A673 (cell line): ENCODE measurements at regions not wholly inside any gene's neighbourhood (a gene's known extent, or its start where the extent isn't known, plus 50 kb on each side); places are given as distances from the start of the nearest gene placed in this dataset.

Experiments used
- BruUV-seq: library from RNA; stranded (reverse); fragments of 400-500 nt; replicated peaks from 2 replicates; lab custom pipeline; 2021; lab: Mats Ljungman, UMichigan
- CTCF ChIA-PET: fragments of 300-600 bp; sonication (Branson Sonifier 250); formaldehyde crosslinking; loops from one replicate; lab custom pipeline; 2022; ENCODE audit warnings: antibody characterized with exemption; lab: Charles Lee
- POLR2A ChIA-PET: fragments of 300-600 bp; sonication (Branson Sonifier 250); formaldehyde crosslinking; loops from one replicate; lab custom pipeline; 2022; ENCODE audit warnings: antibody characterized with exemption; ENCODE audit not compliant: low non-redundant PET; lab: Charles Lee
- DNase-seq: peaks from one replicate; pipeline ENCODE4 v3.0.0-alpha.2; 2015; ENCODE audit warnings: low spot score
- H3K27ac ChIP-seq: fragments of 200-600 bp; sonication (generic); 2 replicates; pipeline ENCODE4 v1.5.1; 2016; ENCODE audit warnings: mixed run types, low read depth, mild to moderate bottlenecking, mixed read lengths, antibody characterized with exemption, low read length; ENCODE audit not compliant: poor library complexity, severe bottlenecking
- H3K27me3 ChIP-seq: fragments of 200-600 bp; sonication (generic); replicated peaks from 2 replicates; pipeline ENCODE4 v1.6.1; 2017; ENCODE audit warnings: mixed run types, low read depth, mild to moderate bottlenecking, mixed read lengths, antibody characterized with exemption, low read length; ENCODE audit not compliant: insufficient read depth, poor library complexity
- H3K36me3 ChIP-seq: fragments of 200-600 bp; sonication (generic); 2 replicates; pipeline ENCODE4 v1.6.1; 2016; ENCODE audit warnings: mixed run types, mild to moderate bottlenecking, mixed read lengths, antibody characterized with exemption, low read length; ENCODE audit not compliant: insufficient read depth, poor library complexity, severe bottlenecking
- H3K4me1 ChIP-seq: fragments of 200-600 bp; sonication (generic); 2 replicates; pipeline ENCODE4 v1.6.1; 2017; ENCODE audit warnings: mixed run types, mild to moderate bottlenecking, mixed read lengths, antibody characterized with exemption, low read length; ENCODE audit not compliant: insufficient read depth, poor library complexity, severe bottlenecking
- H3K4me3 ChIP-seq: fragments of 200-600 bp; sonication (generic); 2 replicates; pipeline ENCODE4 v1.5.1; 2016; ENCODE audit warnings: low read depth, mixed run types, mild to moderate bottlenecking, mixed read lengths, low read length; ENCODE audit not compliant: poor library complexity, severe bottlenecking
- H3K9me3 ChIP-seq: fragments of 200-600 bp; sonication (generic); 2 replicates; pipeline ENCODE4 v1.6.1; 2016; ENCODE audit warnings: mixed run types, low read depth, mild to moderate bottlenecking, mixed read lengths, antibody characterized with exemption, low read length; ENCODE audit not compliant: poor library complexity, severe bottlenecking
- CTCF ChIP-seq: fragments of 300-800, 200-600 bp; sonication (generic); conservative IDR thresholded peaks from 2 replicates; pipeline ENCODE4 v1.5.1; 2017; ENCODE audit warnings: low read depth, mild to moderate bottlenecking, antibody characterized with exemption, low read length, moderate library complexity, mixed read lengths
- EZH2 ChIP-seq: fragments of 200-600 bp; sonication (generic); IDR thresholded peaks from 2 replicates; pipeline ENCODE4 v1.6.1; 2017; ENCODE audit warnings: borderline replicate concordance, low read depth, mild to moderate bottlenecking, mixed read lengths, antibody characterized with exemption, low read length; ENCODE audit not compliant: poor library complexity, severe bottlenecking
- intact Hi-C: fragments of 100-400 bp; cut with micrococcal nuclease; formaldehyde crosslinking; loops from one replicate; pipeline ENCODE4 v1.10.0; 2022; ENCODE audit not compliant: unreplicated experiment

GRCh38 chr5:117379521-117379920, 804.9 kb upstream of the SEMA6A start:
- no peak for DNase-seq
- no peaks in the 10 kb centered on the region for H3K27me3 ChIP-seq
- no peak overlapping the region for H3K4me3 ChIP-seq
- no peaks in the 10 kb centered on the region for H3K36me3 ChIP-seq
- ChIA-PET POLR2A (no interaction called here), CTCF (no interaction called here)
- TF ChIP-seq CTCF (no peak), EZH2 (no peak)
- intact Hi-C loops = no loop called here
- BruUV-seq = no TSS peak
- H3K9me3 ChIP-seq = no peaks in the 10 kb centered on the region
- no peak overlapping the region for H3K27ac ChIP-seq
- no peaks in the 10 kb centered on the region for H3K4me1 ChIP-seq

GRCh38 chr5:117376748-117377147, 802.1 kb upstream of the SEMA6A start:
- ChIA-PET POLR2A (no interaction called here), CTCF (no interaction called here)
- TF ChIP-seq EZH2 (no peak), CTCF (no peak)
- DNase-seq = no peak
- H3K4me1 ChIP-seq = no peaks in the 10 kb centered on the region
- no TSS peak for BruUV-seq
- H3K36me3 ChIP-seq = no peaks in the 10 kb centered on the region
- no peak overlapping the region for H3K27ac ChIP-seq
- intact Hi-C loops = no loop called here
- no peak overlapping the region for H3K4me3 ChIP-seq
- no peaks in the 10 kb centered on the region for H3K9me3 ChIP-seq
- no peaks in the 10 kb centered on the region for H3K27me3 ChIP-seq

- no TSS peak for BruUV-seq
Measured at GRCh38 chr5:117359895-117360294, 785.3 kb upstream of the SEMA6A start.

More at GRCh38 chr5:117359895-117360294, 785.3 kb upstream of the SEMA6A start:
- no peak for DNase-seq
- CTCF ChIA-PET = no interaction called here
- POLR2A ChIA-PET = no interaction called here
- no peaks in the 10 kb centered on the region for H3K9me3 ChIP-seq
- no peaks in the 10 kb centered on the region for H3K27me3 ChIP-seq
- intact Hi-C loops = no loop called here
- TF ChIP-seq CTCF (no peak), EZH2 (no peak)
- H3K4me3 ChIP-seq = no peak overlapping the region
- no peaks in the 10 kb centered on the region for H3K4me1 ChIP-seq
- no peak overlapping the region for H3K27ac ChIP-seq
- no peaks in the 10 kb centered on the region for H3K36me3 ChIP-seq
